ENCODE measurements at regions not wholly inside any gene's neighbourhood (a gene's known extent, or its start where the extent isn't known, plus 50 kb on each side); places are given as distances from the start of the nearest gene placed in this dataset.
A peak's percentile ranks its signal among the peaks of the same experiment; 100 is the strongest.
"Not testable (repeated sequence)": the region's sequence is repeated elsewhere in the genome, so short reads cannot be mapped to it uniquely, and the experiment has no call there.

- DNase-seq (ENCODE audit: low read depth in 2 of 2) = no peak
Observed at GRCh38 chr7:87007038-87007437, 52.4 kb downstream of the ELAPOR2 start.

- no peak for DNase-seq (ENCODE audit: low read depth in 2 of 2)
Observed at GRCh38 chr7:87004956-87005355, 54.5 kb downstream of the ELAPOR2 start.

- DNase-seq (ENCODE audit: low read depth in 2 of 2) = no peak
Observed at GRCh38 chr7:87003872-87004798, 55.3 kb downstream of the ELAPOR2 start.

- no peak for DNase-seq (ENCODE audit: low read depth in 2 of 2)
Observed at GRCh38 chr7:87001214-87001613, 58.2 kb downstream of the ELAPOR2 start.

GRCh38 chr7:87000344-87000743 is 59.1 kb downstream of the ELAPOR2 start:
- DNase-seq (ENCODE audit: low read depth in 2 of 2) = no peak

GRCh38 chr7:86999750-87000149 is 59.7 kb downstream of the ELAPOR2 start:
- no peak for DNase-seq (ENCODE audit: low read depth in 2 of 2)

- no peak for DNase-seq (ENCODE audit: low read depth in 2 of 2)
Observed at GRCh38 chr7:86995814-86996213, 63.6 kb downstream of the ELAPOR2 start.

- DNase-seq (ENCODE audit: low read depth in 2 of 2) = no peak
Observed at GRCh38 chr7:86995052-86995725, 64.3 kb downstream of the ELAPOR2 start.

GRCh38 chr7:86991771-86992191 is 67.7 kb downstream of the ELAPOR2 start:
- peak in 1 of 2 experiments; percentile 9 for DNase-seq (ENCODE audit: low read depth in 2 of 2)

GRCh38 chr7:86991093-86991769 is 68.2 kb downstream of the ELAPOR2 start:
- no peak for DNase-seq (ENCODE audit: low read depth in 2 of 2)

- DNase-seq (ENCODE audit: low read depth in 2 of 2) = no peak
Observed at GRCh38 chr7:86989407-86989806, 70.0 kb downstream of the ELAPOR2 start.

- not testable (repeated sequence) for DNase-seq (ENCODE audit: low read depth in 2 of 2)
Observed at GRCh38 chr7:86987834-86988233, 71.6 kb downstream of the ELAPOR2 start.

GRCh38 chr7:86987358-86987757 is 72.1 kb downstream of the ELAPOR2 start:
- not testable (repeated sequence) for DNase-seq (ENCODE audit: low read depth in 2 of 2)

GRCh38 chr7:86985342-86985741 is 74.1 kb downstream of the ELAPOR2 start:
- not testable (repeated sequence) for DNase-seq (ENCODE audit: low read depth in 2 of 2)

- not testable (repeated sequence) for DNase-seq (ENCODE audit: low read depth in 2 of 2)
Observed at GRCh38 chr7:86983654-86984053, 75.8 kb downstream of the ELAPOR2 start.

GRCh38 chr7:86981937-86982336 is 77.5 kb downstream of the ELAPOR2 start:
- not testable (repeated sequence) for DNase-seq (ENCODE audit: low read depth in 2 of 2)

GRCh38 chr7:86981127-86981526 is 78.3 kb downstream of the ELAPOR2 start:
- no peak for DNase-seq (ENCODE audit: low read depth in 2 of 2)

- no peak for DNase-seq (ENCODE audit: low read depth in 2 of 2)
Observed at GRCh38 chr7:86980223-86980622, 79.2 kb downstream of the ELAPOR2 start.

GRCh38 chr7:86978808-86979506 is 80.5 kb downstream of the ELAPOR2 start:
- DNase-seq (ENCODE audit: low read depth in 2 of 2) = no peak

- no peak for DNase-seq (ENCODE audit: low read depth in 2 of 2)
Observed at GRCh38 chr7:86976958-86977357, 82.5 kb downstream of the ELAPOR2 start.

GRCh38 chr7:86975914-86976313 is 83.5 kb downstream of the ELAPOR2 start:
- no peak for DNase-seq (ENCODE audit: low read depth in 2 of 2)

- no peak for DNase-seq (ENCODE audit: low read depth in 2 of 2)
Observed at GRCh38 chr7:86975449-86975848, 84.0 kb downstream of the ELAPOR2 start.
